ENCODE measurements at regions not wholly inside any gene's neighbourhood (a gene's known extent, or its start where the extent isn't known, plus 50 kb on each side); places are given as distances from the start of the nearest gene placed in this dataset. TPM values are rescaled to one million over a fixed set of nuclear protein-coding genes. Genes with fewer than 3 reads are reported as not detected.

GRCh38 chr4:98712607-98713006, 54.2 kb upstream of the TSPAN5 start:
- H3K36me3 ChIP-seq, result no peaks in the 10 kb centered on the region
- Mint-ChIP-seq H3K27ac (no peak overlapping the region), H3K9me3 (peaks cover 10% of the 10 kb centered on the region), H3K4me3 (no peak overlapping the region), H3K4me1 (no peaks in the 10 kb centered on the region), H3K27me3 (ENCODE audit: insufficient read depth, low read depth) (no peaks in the 10 kb centered on the region), H3K36me3 (peaks cover 2% of the 10 kb centered on the region)
- TF ChIP-seq EZH2phosphoT487 (IDR thresholded peaks at IDR 0.05), result no peak
- no peak for TF ChIP-seq EZH2 (IDR thresholded peaks at IDR 0.05)
- TF ChIP-seq CTCF (IDR thresholded peaks at IDR 0.05), result no peak
- no peak overlapping the region for H3K9ac ChIP-seq
- no peaks in the 10 kb centered on the region for H3K27me3 ChIP-seq
- no peaks in the 10 kb centered on the region for H3F3A ChIP-seq (ENCODE audit: low read depth)
- no peaks in the 10 kb centered on the region for H4K20me1 ChIP-seq (ENCODE audit: low read depth)
- no peak overlapping the region for H3K27ac ChIP-seq
- H3K4me2 ChIP-seq, result no peak overlapping the region
- H3K9me3 ChIP-seq (ENCODE audit: low read depth), result no peaks in the 10 kb centered on the region
- no peak overlapping the region for H3K4me3 ChIP-seq
- H3K4me1 ChIP-seq, result no peaks in the 10 kb centered on the region
- H2AFZ ChIP-seq (replicated peaks), result no peak overlapping the region
- DNase-seq (ENCODE audit: low spot score), result no peak
- no peaks in the 10 kb centered on the region for H3K79me2 ChIP-seq (ENCODE audit: low read depth)

GRCh38 chr4:98711526-98711925, 53.1 kb upstream of the TSPAN5 start:
- Mint-ChIP-seq H3K9me3 (peaks cover 13% of the 10 kb centered on the region), H3K4me1 (no peaks in the 10 kb centered on the region), H3K4me3 (no peak overlapping the region), H3K27me3 (ENCODE audit: insufficient read depth, low read depth) (no peaks in the 10 kb centered on the region), H3K36me3 (peaks cover 2% of the 10 kb centered on the region), H3K27ac (no peak overlapping the region)
- TF ChIP-seq CTCF (IDR thresholded peaks at IDR 0.05) (no peak), EZH2 (IDR thresholded peaks at IDR 0.05) (no peak), EZH2phosphoT487 (IDR thresholded peaks at IDR 0.05) (no peak)
- Histone ChIP-seq H3K27ac (no peak overlapping the region), H3K79me2 (ENCODE audit: low read depth) (no peaks in the 10 kb centered on the region), H2AFZ (replicated peaks) (no peak overlapping the region), H3K9ac (no peak overlapping the region), H3K4me3 (no peak overlapping the region), H3K36me3 (no peaks in the 10 kb centered on the region), H3F3A (ENCODE audit: low read depth) (no peaks in the 10 kb centered on the region), H3K4me2 (no peak overlapping the region), H4K20me1 (ENCODE audit: low read depth) (no peaks in the 10 kb centered on the region), H3K9me3 (ENCODE audit: low read depth) (no peaks in the 10 kb centered on the region), H3K27me3 (no peaks in the 10 kb centered on the region), H3K4me1 (no peaks in the 10 kb centered on the region)
- DNase-seq (ENCODE audit: low spot score), result no peak

- no peak overlapping the region for H3K27ac Mint-ChIP-seq
- H3K36me3 Mint-ChIP-seq, result peaks cover 2% of the 10 kb centered on the region
- Histone ChIP-seq H3K4me1 (no peaks in the 10 kb centered on the region), H3K4me3 (no peak overlapping the region), H4K20me1 (ENCODE audit: low read depth) (no peaks in the 10 kb centered on the region), H3K79me2 (ENCODE audit: low read depth) (no peaks in the 10 kb centered on the region), H3K4me2 (no peak overlapping the region), H3K36me3 (no peaks in the 10 kb centered on the region), H3K27ac (no peak overlapping the region), H3K9ac (no peak overlapping the region), H3K27me3 (no peaks in the 10 kb centered on the region), H3K9me3 (ENCODE audit: low read depth) (no peaks in the 10 kb centered on the region), H3F3A (ENCODE audit: low read depth) (no peaks in the 10 kb centered on the region), H2AFZ (replicated peaks) (no peak overlapping the region)
- no peaks in the 10 kb centered on the region for H3K27me3 Mint-ChIP-seq (ENCODE audit: insufficient read depth, low read depth)
- TF ChIP-seq EZH2 (IDR thresholded peaks at IDR 0.05) (no peak), CTCF (IDR thresholded peaks at IDR 0.05) (no peak), EZH2phosphoT487 (IDR thresholded peaks at IDR 0.05) (no peak)
- H3K9me3 Mint-ChIP-seq, result peaks cover 20% of the 10 kb centered on the region
- no peak overlapping the region for H3K4me3 Mint-ChIP-seq
- no peak for DNase-seq (ENCODE audit: low spot score)
- no peaks in the 10 kb centered on the region for H3K4me1 Mint-ChIP-seq
Measured at GRCh38 chr4:98710831-98711230, 52.4 kb upstream of the TSPAN5 start.

Small RNA genes lying in the stretch of these regions (small RNA-seq; reads per million reads assigned to genes)
- gene AC114811.1, result not detected
